Smooth muscle cell (in vitro differentiated cells): ENCODE measurements at regions not wholly inside any gene's neighbourhood (a gene's known extent, or its start where the extent isn't known, plus 50 kb on each side); places are given as distances from the start of the nearest gene placed in this dataset.

Source experiments
- DNase-seq: peaks from one replicate; lab custom pipeline; 2025; ENCODE audit not compliant: unreplicated experiment; lab: John Stamatoyannopoulos, UW
- H2AFZ ChIP-seq: fragments of 200-600 bp; sonication (generic); 2 replicates; pipeline ENCODE4 v1.6.0; 2016; ENCODE audit warnings: antibody characterized with exemption, low read depth, mild to moderate bottlenecking
- H3F3A ChIP-seq: fragments of 200-600 bp; sonication (generic); 2 replicates; pipeline ENCODE4 v1.6.0; 2017; ENCODE audit warnings: antibody characterized with exemption, low read depth
- H3K27ac ChIP-seq: fragments of 200-600 bp; sonication (generic); 2 replicates; pipeline ENCODE4 v1.5.1; 2016; ENCODE audit warnings: low read depth, mild to moderate bottlenecking
- H3K27me3 ChIP-seq: fragments of 200-600 bp; sonication (generic); 2 replicates; pipeline ENCODE4 v1.6.1; 2016; ENCODE audit warnings: low read depth, mild to moderate bottlenecking
- H3K36me3 ChIP-seq: fragments of 200-600 bp; sonication (generic); 2 replicates; pipeline ENCODE4 v1.5.1; 2016; ENCODE audit warnings: low read depth
- H3K4me1 ChIP-seq: fragments of 200-600 bp; sonication (generic); 2 replicates; pipeline ENCODE4 v1.5.1; 2016; ENCODE audit warnings: low read depth
- H3K4me2 ChIP-seq: fragments of 200-600 bp; sonication (generic); 2 replicates; pipeline ENCODE4 v1.6.0; 2016; ENCODE audit warnings: mild to moderate bottlenecking
- H3K4me3 ChIP-seq: fragments of 200-600 bp; sonication (generic); 2 replicates; pipeline ENCODE4 v1.5.1; 2016; ENCODE audit warnings: mild to moderate bottlenecking
- H3K79me2 ChIP-seq: fragments of 200-600 bp; sonication (generic); 2 replicates; pipeline ENCODE4 v1.6.0; 2016; ENCODE audit warnings: low read depth, mild to moderate bottlenecking
- H3K9ac ChIP-seq: fragments of 200-600 bp; sonication (generic); 2 replicates; pipeline ENCODE4 v1.6.0; 2016; ENCODE audit warnings: low read depth
- H3K9me3 ChIP-seq: fragments of 200-600 bp; sonication (generic); replicated peaks from 2 replicates; pipeline ENCODE4 v1.5.1; 2016; ENCODE audit warnings: low read depth
- H4K20me1 ChIP-seq: fragments of 200-600 bp; sonication (generic); 2 replicates; pipeline ENCODE4 v1.6.0; 2016; ENCODE audit warnings: low read depth
- CTCF ChIP-seq: fragments of 200-600 bp; sonication (generic); IDR thresholded peaks from 2 replicates; pipeline ENCODE4 v1.5.1; 2017; ENCODE audit warnings: borderline replicate concordance, mild to moderate bottlenecking, antibody characterized with exemption; ENCODE audit not compliant: insufficient read depth, poor library complexity, severe bottlenecking
- WGBS: methylation state at CpG from one replicate; pipeline ENCODE4 v1.1.7; 2016; ENCODE audit warnings: low lambda C conversion rate; 5-methylcytosine and 5-hydroxymethylcytosine counted together

GRCh38 chr9:90249094-90249493 lies 393.5 kb downstream of the DIRAS2 start:
- Histone ChIP-seq H3K36me3 (no peaks in the 10 kb centered on the region), H4K20me1 (no peaks in the 10 kb centered on the region), H3K27ac (no peak overlapping the region), H3K79me2 (no peaks in the 10 kb centered on the region), H3K4me1 (no peaks in the 10 kb centered on the region), H3K4me3 (no peak overlapping the region), H2AFZ (no peak overlapping the region), H3K9ac (no peak overlapping the region), H3K4me2 (no peak overlapping the region), H3K9me3 (no peaks in the 10 kb centered on the region), H3F3A (no peaks in the 10 kb centered on the region), H3K27me3 (no peaks in the 10 kb centered on the region)
- TF ChIP-seq CTCF: no peak
- DNase-seq: no peak

DNA sequence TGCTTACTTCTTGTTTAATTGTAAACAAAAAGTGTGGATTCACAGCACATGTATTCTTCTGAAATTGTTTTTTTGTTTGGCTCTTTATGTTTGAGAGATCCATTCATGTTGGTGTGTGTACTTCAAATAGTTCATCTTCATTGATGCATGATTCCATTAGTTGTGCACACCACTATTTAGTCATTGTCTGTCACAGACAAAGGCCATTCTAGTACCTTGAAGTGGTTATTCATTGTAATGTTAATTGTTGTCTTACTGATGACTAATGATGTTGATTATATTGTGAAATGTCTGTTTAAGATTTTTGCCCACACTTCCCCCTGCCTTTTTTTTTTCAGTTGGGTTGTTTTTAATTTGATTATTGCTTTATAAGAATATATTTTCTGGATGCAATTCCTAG lies 391.3 kb downstream of the DIRAS2 start:
- Histone ChIP-seq H3K4me1 (no peaks in the 10 kb centered on the region), H3K9ac (no peak overlapping the region), H3K9me3 (no peaks in the 10 kb centered on the region), H3K4me2 (no peak overlapping the region), H3K4me3 (no peak overlapping the region), H3K36me3 (no peaks in the 10 kb centered on the region), H3K27me3 (no peaks in the 10 kb centered on the region), H3K27ac (no peak overlapping the region), H3K79me2 (no peaks in the 10 kb centered on the region), H3F3A (no peaks in the 10 kb centered on the region), H2AFZ (no peak overlapping the region), H4K20me1 (no peaks in the 10 kb centered on the region)
- no peak for DNase-seq
- TF ChIP-seq CTCF: no peak

- H3F3A ChIP-seq: no peaks in the 10 kb centered on the region
- H3K4me3 ChIP-seq: no peak overlapping the region
- H3K4me1 ChIP-seq: no peaks in the 10 kb centered on the region
- H3K27me3 ChIP-seq: no peaks in the 10 kb centered on the region
- no peaks in the 10 kb centered on the region for H3K36me3 ChIP-seq
- no peak for TF ChIP-seq CTCF
- H3K9ac ChIP-seq: no peak overlapping the region
- H3K9me3 ChIP-seq: no peaks in the 10 kb centered on the region
- no peaks in the 10 kb centered on the region for H4K20me1 ChIP-seq
- no peaks in the 10 kb centered on the region for H3K79me2 ChIP-seq
- 40% methylated on average over 2 of the region's 2 CpGs for WGBS
- H3K4me2 ChIP-seq: no peak overlapping the region
- H2AFZ ChIP-seq: no peak overlapping the region
- no peak overlapping the region for H3K27ac ChIP-seq
- no peak for DNase-seq
Measured at GRCh38 chr9:90256345-90256744, 386.3 kb downstream of the DIRAS2 start.

GRCh38 chr9:90259311-90260246 lies 383.0 kb downstream of the DIRAS2 start:
- Histone ChIP-seq H3K79me2 (no peaks in the 10 kb centered on the region), H3K9me3 (no peaks in the 10 kb centered on the region), H3K9ac (no peak overlapping the region), H3K4me1 (no peaks in the 10 kb centered on the region), H3K4me2 (no peak overlapping the region), H4K20me1 (no peaks in the 10 kb centered on the region), H3K27ac (no peak overlapping the region), H2AFZ (no peak overlapping the region), H3K27me3 (no peaks in the 10 kb centered on the region), H3K4me3 (no peak overlapping the region), H3F3A (no peaks in the 10 kb centered on the region), H3K36me3 (no peaks in the 10 kb centered on the region)
- WGBS: 87% methylated on average over 7 of the region's 7 CpGs
- DNase-seq: no peak
- no peak for TF ChIP-seq CTCF
